HUES64 (cell line): ENCODE measurements at regions not wholly inside any gene's neighbourhood (a gene's known extent, or its start where the extent isn't known, plus 50 kb on each side); places are given as distances from the start of the nearest gene placed in this dataset.

Experiments
- H3K27ac ChIP-seq: 2 replicates; pipeline ENCODE4 v1.7.0; 2013; ENCODE audit warnings: low read depth, low read length, inconsistent platforms
- H3K27me3 ChIP-seq: 2 replicates; pipeline ENCODE4 v1.6.1; 2013; ENCODE audit warnings: mild to moderate bottlenecking, low read length; ENCODE audit not compliant: insufficient read depth
- H3K36me3 ChIP-seq: 2 replicates; pipeline ENCODE4 v1.6.1; 2013; ENCODE audit warnings: mild to moderate bottlenecking, low read length; ENCODE audit not compliant: insufficient read depth
- H3K4me1 ChIP-seq: 2 replicates; pipeline ENCODE4 v1.6.1; 2013; ENCODE audit warnings: mild to moderate bottlenecking, low read length, moderate library complexity; ENCODE audit not compliant: insufficient read depth
- H3K4me3 ChIP-seq: 2 replicates; pipeline ENCODE4 v1.5.1; 2013; ENCODE audit warnings: mild to moderate bottlenecking, low read length, moderate library complexity
- H3K9ac ChIP-seq: 2 replicates; pipeline ENCODE4 v1.6.1; 2013; ENCODE audit warnings: mild to moderate bottlenecking, low read depth, low read length
- H3K9me3 ChIP-seq: 2 replicates; pipeline ENCODE4 v1.6.1; 2013; ENCODE audit warnings: low read depth, low read length; ENCODE audit not compliant: insufficient read depth
- WGBS: fragments of 150-250, 120-280 bp; methylation state at CpG from one replicate; pipeline ENCODE4 v1.1.7; 2013; ENCODE audit warnings: missing lambda C conversion rate; 5-methylcytosine and 5-hydroxymethylcytosine counted together

DNA sequence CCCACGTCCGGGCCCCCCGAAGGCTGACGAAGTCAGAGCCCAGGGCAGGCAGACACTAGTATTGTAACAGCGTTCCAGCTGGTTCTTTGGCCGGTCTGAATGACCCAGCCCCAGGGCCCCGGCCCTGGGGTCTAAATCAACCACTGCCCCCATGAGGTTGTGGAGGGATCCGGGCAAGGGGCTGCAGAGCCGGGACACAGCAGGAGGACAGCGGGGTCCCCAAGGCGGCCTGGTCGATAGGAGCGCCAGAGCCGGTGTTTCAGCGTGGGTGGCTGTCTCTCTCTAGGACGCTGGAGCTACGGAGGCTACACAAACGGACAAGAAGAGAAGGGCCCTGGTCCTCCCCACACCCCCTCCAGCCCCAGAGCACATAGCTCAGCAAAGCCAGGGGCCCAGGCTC, 101.8 kb downstream of the RBFOX3 start:
- no peak overlapping the region for H3K4me3 ChIP-seq
- 91% methylated on average over 18 of the region's 18 CpGs for WGBS
- H3K9ac ChIP-seq: no peak overlapping the region
- no peaks in the 10 kb centered on the region for H3K9me3 ChIP-seq
- no peak overlapping the region for H3K27ac ChIP-seq
- H3K4me1 ChIP-seq: no peaks in the 10 kb centered on the region
- H3K36me3 ChIP-seq: no peaks in the 10 kb centered on the region
- H3K27me3 ChIP-seq: no peaks in the 10 kb centered on the region

DNA sequence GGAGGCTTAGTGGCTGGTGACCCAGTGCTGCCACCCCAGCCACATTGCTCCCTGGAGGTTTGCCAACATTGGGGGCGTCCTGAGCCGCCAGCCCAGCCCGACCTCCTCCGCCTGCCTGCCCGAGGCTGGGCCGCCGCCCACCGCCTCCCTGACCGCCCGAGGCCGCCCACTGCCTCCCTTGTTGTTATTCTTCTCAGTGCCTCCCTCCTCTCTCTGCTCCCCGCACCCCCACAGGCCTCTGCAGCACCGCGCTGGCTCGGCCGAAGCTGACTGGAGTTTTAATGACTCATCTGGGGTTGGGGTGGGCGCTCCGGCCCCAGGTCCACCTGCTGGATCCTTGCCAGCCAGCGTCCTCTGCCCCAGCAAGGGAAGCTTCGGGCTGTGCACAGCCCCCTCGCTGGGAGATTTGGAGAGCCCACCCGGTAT, 102.5 kb downstream of the RBFOX3 start:
- 78% methylated on average over 22 of the region's 22 CpGs for WGBS
- no peak overlapping the region for H3K9ac ChIP-seq
- no peak overlapping the region for H3K27ac ChIP-seq

DNA sequence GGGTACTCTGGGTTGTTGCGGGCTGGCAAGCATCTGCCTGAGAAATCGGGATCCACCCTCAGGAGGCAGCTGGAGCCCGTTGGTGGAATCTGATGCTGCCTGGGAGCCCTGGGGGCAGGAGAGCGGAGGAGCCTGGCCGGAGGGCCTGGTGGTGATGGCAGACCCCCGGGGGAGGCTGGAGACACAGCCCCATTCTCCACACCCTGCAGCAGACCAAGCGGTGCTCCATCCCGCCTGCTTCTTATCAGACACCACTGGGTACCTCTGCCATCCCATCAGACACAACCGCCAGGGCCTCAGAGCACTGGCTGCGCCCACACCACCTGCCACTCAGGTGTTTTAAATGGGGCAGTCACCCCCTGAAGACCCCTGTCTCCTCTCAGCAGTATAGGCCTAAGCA, 103.9 kb downstream of the RBFOX3 start:
- Histone ChIP-seq H3K4me3 (no peak overlapping the region), H3K27me3 (no peaks in the 10 kb centered on the region), H3K9ac (no peak overlapping the region), H3K36me3 (no peaks in the 10 kb centered on the region), H3K4me1 (no peaks in the 10 kb centered on the region), H3K27ac (no peak overlapping the region), H3K9me3 (no peaks in the 10 kb centered on the region)
- 89% methylated on average over 10 of the region's 10 CpGs for WGBS

More for the DNA sequence above, 102.5 kb downstream of the RBFOX3 start:
- Histone ChIP-seq H3K9me3 (no peaks in the 10 kb centered on the region), H3K27me3 (no peaks in the 10 kb centered on the region), H3K36me3 (no peaks in the 10 kb centered on the region), H3K4me3 (no peak overlapping the region), H3K4me1 (no peaks in the 10 kb centered on the region)

DNA sequence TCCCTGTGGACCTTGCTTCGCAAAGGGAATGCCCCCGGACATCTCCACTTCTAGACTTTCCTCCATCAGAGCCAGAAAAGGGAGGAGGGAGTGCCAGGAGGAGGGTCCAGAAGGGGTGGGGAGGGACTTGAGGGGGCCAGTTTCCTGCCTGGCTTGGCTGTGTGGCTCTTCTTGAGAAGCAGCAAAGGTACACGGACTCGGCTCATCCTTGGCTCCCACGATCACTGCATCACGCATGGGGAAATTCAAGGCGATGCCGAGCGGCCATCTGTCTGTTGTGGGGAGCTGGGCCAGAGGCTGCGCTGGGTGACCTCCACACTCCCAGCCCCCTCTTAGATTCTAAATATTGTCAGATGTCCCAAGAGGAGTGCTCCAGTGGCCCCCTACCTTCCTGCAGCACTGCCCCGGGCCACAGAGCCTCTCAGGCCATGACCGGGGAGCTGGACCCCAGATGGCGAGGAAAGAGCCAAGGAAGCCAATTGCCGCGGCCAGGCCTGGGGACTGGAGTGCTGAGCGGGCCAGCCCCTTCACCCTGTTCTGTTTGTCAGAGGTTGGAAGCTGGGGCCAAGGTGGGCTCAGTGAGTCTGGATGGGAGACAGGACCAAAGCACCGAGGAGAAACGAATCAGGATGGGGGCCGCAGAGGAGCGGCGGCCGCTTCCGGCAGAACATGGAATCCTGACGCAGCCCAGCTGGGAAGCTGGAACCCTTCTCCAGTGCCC, 104.5 kb downstream of the RBFOX3 start:
- no peak overlapping the region for H3K27ac ChIP-seq
- no peak overlapping the region for H3K4me3 ChIP-seq
- H3K4me1 ChIP-seq: no peaks in the 10 kb centered on the region
- H3K9me3 ChIP-seq: no peaks in the 10 kb centered on the region
- H3K27me3 ChIP-seq: no peaks in the 10 kb centered on the region
- no peaks in the 10 kb centered on the region for H3K36me3 ChIP-seq
- no peak overlapping the region for H3K9ac ChIP-seq
- WGBS: 97% methylated on average over 23 of the region's 24 CpGs

DNA sequence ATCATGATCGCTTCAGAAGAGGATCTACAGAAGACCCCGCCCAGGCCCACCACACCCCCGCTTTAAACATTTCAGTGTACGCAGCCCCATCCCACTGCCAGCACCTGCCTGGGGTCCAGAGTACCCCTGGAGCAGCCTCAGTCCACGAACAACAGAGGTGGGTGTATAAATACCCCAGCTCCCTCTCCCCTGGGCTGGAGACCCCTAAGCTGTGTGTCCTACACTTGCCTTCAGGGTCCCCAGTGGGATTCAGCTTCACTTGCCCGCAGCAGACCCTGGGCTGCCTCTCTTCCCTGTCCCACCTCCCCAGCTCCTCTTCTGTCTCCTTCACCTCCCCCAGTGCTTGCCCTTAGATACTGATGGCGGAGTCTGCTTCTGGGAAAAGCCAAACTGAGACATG, 105.7 kb downstream of the RBFOX3 start:
- H3K27me3 ChIP-seq: no peaks in the 10 kb centered on the region
- no peaks in the 10 kb centered on the region for H3K4me1 ChIP-seq
- WGBS: 94% methylated on average over 7 of the region's 7 CpGs
- H3K36me3 ChIP-seq: no peaks in the 10 kb centered on the region
- H3K9ac ChIP-seq: no peak overlapping the region
- H3K27ac ChIP-seq: no peak overlapping the region
- H3K4me3 ChIP-seq: no peak overlapping the region
- no peaks in the 10 kb centered on the region for H3K9me3 ChIP-seq

DNA sequence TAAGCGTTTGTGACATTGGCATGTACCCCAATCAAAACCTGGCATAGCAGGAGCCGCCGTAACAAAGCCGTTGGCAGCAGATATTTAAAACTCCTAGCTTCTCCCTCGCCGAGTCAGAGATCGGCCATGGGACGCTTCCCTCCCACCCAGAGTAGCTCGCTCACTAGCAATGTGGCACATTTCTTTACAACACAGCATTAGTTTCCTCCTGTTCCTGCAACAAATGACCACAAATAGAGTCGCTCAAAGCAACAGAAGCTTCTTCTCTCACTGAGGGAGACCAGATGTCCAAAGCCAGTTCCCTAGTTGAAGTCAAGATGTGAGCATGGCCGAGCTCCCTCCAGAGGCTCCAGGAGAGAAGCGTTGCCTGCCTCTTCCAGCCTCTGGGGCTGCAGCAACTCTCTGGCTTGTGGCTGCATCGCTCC, 106.7 kb downstream of the RBFOX3 start:
- Histone ChIP-seq H3K4me3 (no peak overlapping the region), H3K4me1 (no peaks in the 10 kb centered on the region), H3K27me3 (no peaks in the 10 kb centered on the region), H3K36me3 (no peaks in the 10 kb centered on the region), H3K27ac (no peak overlapping the region), H3K9me3 (no peaks in the 10 kb centered on the region), H3K9ac (no peak overlapping the region)
- WGBS: 87% methylated on average over 13 of the region's 13 CpGs

DNA sequence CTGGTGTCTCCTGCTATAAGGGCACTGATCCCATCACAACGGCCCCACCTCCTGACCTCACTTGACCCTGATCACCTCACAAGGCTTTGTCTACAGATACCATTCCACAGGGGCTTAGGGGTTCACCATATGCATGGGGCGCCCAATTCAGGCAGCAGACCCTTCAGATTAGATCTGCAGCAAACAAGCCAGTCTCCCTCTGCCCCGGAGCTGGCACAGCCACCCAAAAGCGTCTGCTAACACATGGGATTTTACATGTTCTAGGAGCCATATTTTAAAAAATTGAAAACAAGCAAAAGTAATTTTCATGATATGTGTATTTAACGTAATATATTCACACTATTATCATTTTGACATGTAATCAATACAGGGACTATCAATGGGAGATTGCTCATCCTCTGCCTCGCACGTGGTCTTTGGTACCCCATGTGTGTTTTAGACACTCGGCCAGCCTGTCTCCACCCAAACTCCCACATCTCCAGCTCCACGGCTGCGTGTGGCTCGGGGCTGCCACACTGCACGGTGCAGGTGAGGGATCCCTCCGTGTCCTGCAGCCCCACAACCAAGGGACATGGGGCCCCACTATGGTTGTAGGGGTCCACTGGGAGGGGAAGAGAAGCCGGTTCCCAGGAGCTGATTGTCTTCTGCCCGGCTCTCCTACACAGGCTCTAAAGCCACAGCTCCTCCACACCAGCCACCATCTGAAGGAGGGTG, 107.6 kb downstream of the RBFOX3 start:
- H3K4me1 ChIP-seq: no peaks in the 10 kb centered on the region
- H3K9ac ChIP-seq: no peak overlapping the region
- no peaks in the 10 kb centered on the region for H3K9me3 ChIP-seq
- no peak overlapping the region for H3K4me3 ChIP-seq
- WGBS: 91% methylated on average over 12 of the region's 15 CpGs
- H3K27ac ChIP-seq: no peak overlapping the region
- H3K36me3 ChIP-seq: no peaks in the 10 kb centered on the region
- no peaks in the 10 kb centered on the region for H3K27me3 ChIP-seq

DNA sequence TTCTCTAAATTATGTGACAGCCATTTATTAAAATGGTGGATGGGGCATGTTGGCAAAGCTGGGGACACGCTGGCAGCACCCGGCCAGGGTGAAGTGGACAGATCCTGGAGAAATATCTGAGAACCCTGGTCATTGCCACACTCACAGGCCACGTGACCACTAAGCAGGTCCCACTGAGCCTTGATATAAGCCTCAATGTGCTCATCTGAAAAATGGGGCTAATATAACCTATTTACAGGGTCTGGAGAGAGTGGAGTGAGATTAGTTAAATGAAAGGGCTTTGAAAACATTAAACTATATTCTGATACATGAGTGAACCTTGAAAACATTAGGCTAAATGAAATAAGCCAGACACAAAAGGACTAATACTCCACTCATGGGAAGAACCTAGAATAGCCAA, 108.9 kb downstream of the RBFOX3 start:
- Histone ChIP-seq H3K27ac (no peak overlapping the region), H3K27me3 (no peaks in the 10 kb centered on the region), H3K4me3 (no peak overlapping the region), H3K9ac (no peak overlapping the region), H3K36me3 (no peaks in the 10 kb centered on the region), H3K9me3 (no peaks in the 10 kb centered on the region), H3K4me1 (no peaks in the 10 kb centered on the region)
- 94% methylated on average over 3 of the region's 3 CpGs for WGBS

DNA sequence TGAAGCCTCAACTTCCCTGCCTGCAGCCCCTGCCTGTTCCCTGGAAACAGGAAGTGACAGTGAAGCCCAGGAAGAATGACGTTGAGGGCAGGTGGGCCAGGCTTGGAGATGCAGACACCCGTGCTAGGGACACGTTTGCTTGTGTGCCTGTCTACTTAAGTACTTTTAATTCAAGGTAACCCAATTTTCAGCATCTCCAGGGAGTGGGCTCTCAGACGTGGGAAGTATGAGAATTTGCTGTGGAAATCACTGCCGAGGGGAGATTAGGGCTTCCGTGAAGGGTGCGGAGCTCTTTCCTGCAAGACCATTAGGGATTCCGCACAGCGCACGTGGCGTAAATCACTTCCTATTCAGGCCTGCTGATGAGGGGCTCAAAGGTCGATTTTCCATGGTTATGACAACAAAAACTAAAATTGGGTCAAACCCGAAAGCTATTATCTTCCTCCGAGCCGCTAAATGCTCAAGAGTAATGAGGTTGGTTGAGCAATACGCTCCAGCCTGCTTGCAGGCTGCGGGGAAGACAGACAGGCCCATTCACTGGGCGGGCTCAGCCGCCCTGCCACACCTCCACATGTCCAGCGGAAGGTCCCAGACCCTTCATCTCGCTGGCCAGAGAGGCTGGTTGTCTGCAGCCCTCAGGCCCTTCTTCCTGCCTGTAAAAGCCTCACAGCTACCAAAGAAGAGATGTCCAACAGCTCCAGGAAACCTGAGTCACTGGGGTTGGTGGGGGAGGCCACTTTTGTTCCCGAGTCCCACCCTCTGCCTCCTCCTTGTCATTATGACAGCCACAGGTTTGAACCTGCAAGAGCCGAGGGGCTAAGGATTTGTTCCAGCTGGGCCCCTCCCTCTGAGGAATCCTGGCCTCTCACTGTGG, 109.9 kb downstream of the RBFOX3 start:
- Histone ChIP-seq H3K4me3 (no peak overlapping the region), H3K27ac (no peak overlapping the region), H3K9me3 (no peaks in the 10 kb centered on the region), H3K27me3 (no peaks in the 10 kb centered on the region), H3K36me3 (no peaks in the 10 kb centered on the region), H3K4me1 (no peaks in the 10 kb centered on the region), H3K9ac (no peak overlapping the region)
- 74% methylated on average over 23 of the region's 23 CpGs for WGBS

DNA sequence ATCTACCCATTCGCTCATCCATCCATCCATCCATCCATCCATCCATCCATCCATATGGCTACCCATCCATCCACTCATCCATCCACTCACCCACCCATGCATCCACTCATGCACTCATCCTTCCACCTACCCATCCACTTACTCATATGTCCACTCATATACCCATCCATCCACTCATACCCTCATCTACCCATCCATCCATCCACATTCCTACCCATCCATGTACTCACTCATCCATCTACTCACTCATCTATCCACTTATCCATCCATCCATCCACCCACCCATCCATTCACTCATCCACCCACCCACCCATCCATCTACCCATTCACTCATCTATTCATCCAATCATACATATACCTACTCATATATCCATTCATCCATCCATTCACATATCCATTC, 112.0 kb downstream of the RBFOX3 start:
- Histone ChIP-seq H3K9ac (no peak overlapping the region), H3K4me3 (no peak overlapping the region), H3K27ac (no peak overlapping the region), H3K36me3 (no peaks in the 10 kb centered on the region), H3K4me1 (no peaks in the 10 kb centered on the region), H3K9me3 (no peaks in the 10 kb centered on the region), H3K27me3 (no peaks in the 10 kb centered on the region)
- 0% methylated on average over 1 of the region's 1 CpG for WGBS

DNA sequence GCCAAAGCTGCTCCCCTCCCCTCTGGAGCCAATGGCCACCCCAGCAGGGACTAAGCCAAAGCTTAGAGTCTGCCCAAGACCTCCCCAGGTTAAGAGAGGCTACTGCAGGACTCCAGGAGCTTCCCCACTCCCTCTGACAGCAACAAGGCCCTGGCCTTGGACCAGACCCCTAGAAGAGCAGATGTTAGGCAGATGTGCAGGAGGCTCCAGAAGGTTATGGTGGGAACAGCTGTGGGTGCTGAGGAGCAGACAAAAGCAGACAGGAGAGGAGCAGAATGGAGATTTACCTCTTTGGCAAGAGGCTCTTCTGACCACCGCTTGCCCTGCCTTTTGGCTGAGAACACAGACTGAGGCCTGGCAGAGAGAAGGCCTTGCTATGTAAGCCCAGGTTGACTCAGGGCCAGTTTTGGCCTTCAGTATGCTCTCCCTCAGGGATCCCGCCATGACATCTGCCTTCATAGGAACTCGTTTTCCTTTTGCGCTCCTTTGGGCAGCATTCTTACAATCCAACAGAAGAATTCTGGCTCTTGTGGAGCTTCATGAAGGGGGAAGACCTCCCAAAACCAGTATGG, 113.0 kb downstream of the RBFOX3 start:
- Histone ChIP-seq H3K27ac (no peak overlapping the region), H3K36me3 (no peaks in the 10 kb centered on the region), H3K27me3 (no peaks in the 10 kb centered on the region), H3K4me3 (no peak overlapping the region), H3K9ac (no peak overlapping the region), H3K9me3 (no peaks in the 10 kb centered on the region), H3K4me1 (no peaks in the 10 kb centered on the region)
- WGBS: 93% methylated on average over 4 of the region's 4 CpGs
